ENCODE measurements at regions not wholly inside any gene's neighbourhood (a gene's known extent, or its start where the extent isn't known, plus 50 kb on each side); places are given as distances from the start of the nearest gene placed in this dataset.

- Mint-ChIP-seq H3K9me3 (no peaks in the 10 kb centered on the region; the same call in 2 of the 3 replicates), H3K27me3 (ENCODE audit: insufficient read depth, low read depth, poor library complexity) (no peaks in the 10 kb centered on the region), H3K4me1 (peaks cover 6% of the 10 kb centered on the region; the same call in 1 of the 3 replicates), H3K4me3 (no peak overlapping the region), H3K27ac (no peak overlapping the region), H3K36me3 (ENCODE audit: low read depth) (no peaks in the 10 kb centered on the region)
- Histone ChIP-seq H3K27me3 (ENCODE audit: insufficient read depth) (no peaks in the 10 kb centered on the region), H3F3A (replicated peaks; ENCODE audit: low read depth) (no peaks in the 10 kb centered on the region), H3K4me2 (no peak overlapping the region), H3K4me3 (no peak overlapping the region), H3K9me2 (ENCODE audit: insufficient read depth) (no peaks in the 10 kb centered on the region), H3K79me2 (replicated peaks; ENCODE audit: insufficient read depth) (no peaks in the 10 kb centered on the region), H2AFZ (no peak overlapping the region), H3K4me1 (ENCODE audit: insufficient read depth) (no peaks in the 10 kb centered on the region), H4K20me1 (replicated peaks; ENCODE audit: insufficient read depth) (no peaks in the 10 kb centered on the region), H3K36me3 (ENCODE audit: insufficient read depth) (no peaks in the 10 kb centered on the region), H3K27ac (ENCODE audit: low read depth) (no peak overlapping the region)
- no peak for ATAC-seq
- no peak for TF ChIP-seq JUNB (IDR thresholded peaks at IDR 0.05; ENCODE audit: unreplicated experiment)
- no peak for TF ChIP-seq REST (IDR thresholded peaks at IDR 0.05; ENCODE audit: unreplicated experiment)
- no peak for TF ChIP-seq CTCF (conservative IDR thresholded peaks at IDR 0.05; ENCODE audit: low read depth in 2 of 2)
- TF ChIP-seq CREB1 (CRISPR knock-in tag; IDR thresholded peaks at IDR 0.05; ENCODE audit: low read depth): no peak
- no peak for TF ChIP-seq NANOG (IDR thresholded peaks at IDR 0.05; ENCODE audit: borderline replicate concordance)
- no peak for TF ChIP-seq ETS1 (IDR thresholded peaks at IDR 0.05)
- no peak for TF ChIP-seq EZH2phosphoT487 (IDR thresholded peaks at IDR 0.05; ENCODE audit: unreplicated experiment)
- TF ChIP-seq ZNF331 (CRISPR knock-in tag; IDR thresholded peaks at IDR 0.05; ENCODE audit: low read depth): no peak
- no peak for DNase-seq (ENCODE audit: low spot score)
Observed at GRCh38 chr13:37510441-37510840, 88.1 kb downstream of the POSTN start.

- H3F3A ChIP-seq (replicated peaks; ENCODE audit: low read depth): no peaks in the 10 kb centered on the region
- Mint-ChIP-seq H3K36me3 (ENCODE audit: low read depth) (peaks cover 2% of the 10 kb centered on the region; the same call in 1 of the 3 replicates), H3K4me1 (peaks cover 6% of the 10 kb centered on the region; the same call in 2 of the 3 replicates), H3K9me3 (no peaks in the 10 kb centered on the region; the same call in 1 of the 3 replicates), H3K27me3 (ENCODE audit: insufficient read depth, low read depth, poor library complexity) (no peaks in the 10 kb centered on the region), H3K4me3 (no peak overlapping the region), H3K27ac (no peak overlapping the region)
- H3K9me2 ChIP-seq (ENCODE audit: insufficient read depth): no peaks in the 10 kb centered on the region
- H3K4me2 ChIP-seq: no peak overlapping the region
- no peaks in the 10 kb centered on the region for H3K4me1 ChIP-seq (ENCODE audit: insufficient read depth)
- H3K27me3 ChIP-seq (ENCODE audit: insufficient read depth): no peaks in the 10 kb centered on the region
- no peaks in the 10 kb centered on the region for H4K20me1 ChIP-seq (replicated peaks; ENCODE audit: insufficient read depth)
- H3K4me3 ChIP-seq: no peak overlapping the region
- no peak overlapping the region; the same call in 1 of the 2 replicates for H2AFZ ChIP-seq
- DNase-seq (ENCODE audit: low spot score) (no peak), ATAC-seq (no peak)
- no peak overlapping the region for H3K27ac ChIP-seq (ENCODE audit: low read depth)
- no peaks in the 10 kb centered on the region for H3K79me2 ChIP-seq (replicated peaks; ENCODE audit: insufficient read depth)
- H3K36me3 ChIP-seq (ENCODE audit: insufficient read depth): no peaks in the 10 kb centered on the region
- TF ChIP-seq ZNF331 (CRISPR knock-in tag; IDR thresholded peaks at IDR 0.05; ENCODE audit: low read depth) (no peak), JUNB (IDR thresholded peaks at IDR 0.05; ENCODE audit: unreplicated experiment) (no peak), CTCF (conservative IDR thresholded peaks at IDR 0.05; ENCODE audit: low read depth in 2 of 2) (no peak), NANOG (IDR thresholded peaks at IDR 0.05; ENCODE audit: borderline replicate concordance) (no peak), CREB1 (CRISPR knock-in tag; IDR thresholded peaks at IDR 0.05; ENCODE audit: low read depth) (no peak), STAT1 (IDR thresholded peaks at IDR 0.05; ENCODE audit: unreplicated experiment) (no peak), EZH2 (IDR thresholded peaks at IDR 0.05; ENCODE audit: low read depth, unreplicated experiment) (no peak)
Observed at GRCh38 chr13:37505531-37505930, 93.0 kb downstream of the POSTN start.

All from GM23338 (cell line).